ENCODE measurements at regions not wholly inside any gene's neighbourhood (a gene's known extent, or its start where the extent isn't known, plus 50 kb on each side); places are given as distances from the start of the nearest gene placed in this dataset.
"Not testable (repeated sequence)": the region's sequence is repeated elsewhere in the genome, so short reads cannot be mapped to it uniquely, and the experiment has no call there.

- DNase-seq = no peak
Observed at GRCh38 chr2:222760301-222760897, 88.9 kb downstream of the MOGAT1 start.

- no peak for DNase-seq
Observed at GRCh38 chr2:222761888-222762287, 90.4 kb downstream of the MOGAT1 start.

- DNase-seq = no peak
Observed at GRCh38 chr2:222762342-222762741, 90.9 kb downstream of the MOGAT1 start.

GRCh38 chr2:222765883-222766282 lies 94.4 kb downstream of the MOGAT1 start:
- not testable (repeated sequence) for DNase-seq

GRCh38 chr2:222768019-222768418 lies 92.8 kb upstream of the ACSL3 start:
- DNase-seq = not testable (repeated sequence)

GRCh38 chr2:222769446-222769845 lies 91.4 kb upstream of the ACSL3 start:
- DNase-seq = no peak

GRCh38 chr2:222769941-222770340 lies 90.9 kb upstream of the ACSL3 start:
- no peak for DNase-seq

- no peak for DNase-seq
Observed at GRCh38 chr2:222771832-222772231, 89.0 kb upstream of the ACSL3 start.

GRCh38 chr2:222774941-222775340 lies 85.9 kb upstream of the ACSL3 start:
- DNase-seq = no peak

- DNase-seq = peak; percentile 77
Observed at GRCh38 chr2:222776792-222777191, 84.0 kb upstream of the ACSL3 start.

- no peak for DNase-seq
Observed at GRCh38 chr2:222778400-222778799, 82.4 kb upstream of the ACSL3 start.

- DNase-seq = no peak
Observed at GRCh38 chr2:222779145-222779832, 81.5 kb upstream of the ACSL3 start.

GRCh38 chr2:222780051-222780450 lies 80.8 kb upstream of the ACSL3 start:
- no peak for DNase-seq

GRCh38 chr2:222782201-222782730 lies 78.6 kb upstream of the ACSL3 start:
- no peak for DNase-seq

GRCh38 chr2:222783592-222783991 lies 77.2 kb upstream of the ACSL3 start:
- DNase-seq = no peak

- DNase-seq = no peak
Observed at GRCh38 chr2:222790932-222791331, 69.9 kb upstream of the ACSL3 start.

- DNase-seq = no peak
Observed at GRCh38 chr2:222792001-222792611, 68.7 kb upstream of the ACSL3 start.

- DNase-seq = no peak
Observed at GRCh38 chr2:222794585-222795449, 66.0 kb upstream of the ACSL3 start.

GRCh38 chr2:222795450-222796357 lies 65.1 kb upstream of the ACSL3 start:
- no peak for DNase-seq

GRCh38 chr2:222796413-222797103 lies 64.3 kb upstream of the ACSL3 start:
- no peak for DNase-seq

GRCh38 chr2:222797261-222797660 lies 63.6 kb upstream of the ACSL3 start:
- no peak for DNase-seq
